ENCODE measurements at regions not wholly inside any gene's neighbourhood (a gene's known extent, or its start where the extent isn't known, plus 50 kb on each side); places are given as distances from the start of the nearest gene placed in this dataset.
A peak's percentile ranks its signal among the peaks of the same experiment; 100 is the strongest.
"Not testable (repeated sequence)": the region's sequence is repeated elsewhere in the genome, so short reads cannot be mapped to it uniquely, and the experiment has no call there.

DNA sequence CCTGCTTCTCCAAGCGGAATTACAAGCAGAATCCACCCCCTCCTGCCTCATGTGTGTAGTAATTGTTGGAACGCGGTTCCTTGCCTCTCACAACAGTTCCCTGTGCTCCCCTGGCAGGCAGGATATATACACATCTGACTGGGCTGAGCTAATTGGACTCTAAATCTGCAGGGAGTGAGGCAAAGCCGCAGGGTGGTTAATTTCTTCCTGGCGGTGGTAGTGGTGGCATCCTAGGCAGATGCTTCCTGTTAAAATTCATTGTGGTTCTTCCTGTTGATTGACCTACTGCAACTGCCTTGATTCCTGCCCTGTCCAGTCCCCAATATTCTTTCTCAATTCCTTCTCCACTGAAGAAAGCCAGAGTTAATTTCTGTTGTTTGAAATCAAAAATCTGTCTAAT is 202.9 kb upstream of the PROK2 start:
- H3K4me3 ChIP-seq (replicated peaks; ENCODE audit: low read depth, low read length) = no peak overlapping the region
- no peak for DNase-seq (ENCODE audit: low read depth)
- TF ChIP-seq, protein P1, sequence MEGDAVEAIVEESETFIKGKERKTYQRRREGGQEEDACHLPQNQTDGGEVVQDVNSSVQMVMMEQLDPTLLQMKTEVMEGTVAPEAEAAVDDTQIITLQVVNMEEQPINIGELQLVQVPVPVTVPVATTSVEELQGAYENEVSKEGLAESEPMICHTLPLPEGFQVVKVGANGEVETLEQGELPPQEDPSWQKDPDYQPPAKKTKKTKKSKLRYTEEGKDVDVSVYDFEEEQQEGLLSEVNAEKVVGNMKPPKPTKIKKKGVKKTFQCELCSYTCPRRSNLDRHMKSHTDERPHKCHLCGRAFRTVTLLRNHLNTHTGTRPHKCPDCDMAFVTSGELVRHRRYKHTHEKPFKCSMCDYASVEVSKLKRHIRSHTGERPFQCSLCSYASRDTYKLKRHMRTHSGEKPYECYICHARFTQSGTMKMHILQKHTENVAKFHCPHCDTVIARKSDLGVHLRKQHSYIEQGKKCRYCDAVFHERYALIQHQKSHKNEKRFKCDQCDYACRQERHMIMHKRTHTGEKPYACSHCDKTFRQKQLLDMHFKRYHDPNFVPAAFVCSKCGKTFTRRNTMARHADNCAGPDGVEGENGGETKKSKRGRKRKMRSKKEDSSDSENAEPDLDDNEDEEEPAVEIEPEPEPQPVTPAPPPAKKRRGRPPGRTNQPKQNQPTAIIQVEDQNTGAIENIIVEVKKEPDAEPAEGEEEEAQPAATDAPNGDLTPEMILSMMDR (IDR thresholded peaks at IDR 0.05; ENCODE audit: low read length, missing control alignments) = no peak

DNA sequence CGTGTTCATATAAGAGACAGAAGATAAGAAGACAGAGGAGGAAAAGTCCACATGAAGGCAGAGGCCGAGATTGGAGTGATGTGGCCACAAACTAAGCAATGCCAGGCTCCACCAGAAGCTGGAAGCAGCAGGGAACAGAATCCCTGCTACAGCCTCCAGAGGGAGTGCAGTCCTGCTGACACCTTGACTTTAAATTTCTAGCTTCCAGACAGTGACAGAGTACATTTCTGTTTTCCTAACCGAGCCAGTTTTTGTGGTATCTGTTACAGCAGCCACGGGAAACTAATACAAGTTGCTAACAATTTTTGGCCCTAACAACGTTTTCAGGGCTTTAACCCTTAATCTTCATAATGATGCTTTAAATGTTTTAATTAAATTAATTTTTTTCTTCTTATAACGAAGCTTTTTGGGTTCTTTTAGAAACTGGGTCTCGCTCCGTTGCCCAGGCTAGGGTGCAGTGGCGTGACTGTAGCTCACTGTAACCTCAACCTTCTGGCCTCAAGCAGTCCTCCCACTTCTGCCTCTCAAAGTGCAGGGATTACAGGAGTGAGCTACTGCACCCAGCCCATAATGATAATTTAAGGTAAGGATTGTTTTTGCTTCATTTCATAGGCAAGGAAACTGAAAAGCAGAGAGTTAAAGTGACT is 202.3 kb upstream of the PROK2 start:
- no peak overlapping the region for H3K4me3 ChIP-seq (replicated peaks; ENCODE audit: low read depth, low read length)
- peak; percentile 38 for DNase-seq (ENCODE audit: low read depth)
- TF ChIP-seq, protein P1 (IDR thresholded peaks at IDR 0.05; ENCODE audit: low read length, missing control alignments) = peak; percentile 52

DNA sequence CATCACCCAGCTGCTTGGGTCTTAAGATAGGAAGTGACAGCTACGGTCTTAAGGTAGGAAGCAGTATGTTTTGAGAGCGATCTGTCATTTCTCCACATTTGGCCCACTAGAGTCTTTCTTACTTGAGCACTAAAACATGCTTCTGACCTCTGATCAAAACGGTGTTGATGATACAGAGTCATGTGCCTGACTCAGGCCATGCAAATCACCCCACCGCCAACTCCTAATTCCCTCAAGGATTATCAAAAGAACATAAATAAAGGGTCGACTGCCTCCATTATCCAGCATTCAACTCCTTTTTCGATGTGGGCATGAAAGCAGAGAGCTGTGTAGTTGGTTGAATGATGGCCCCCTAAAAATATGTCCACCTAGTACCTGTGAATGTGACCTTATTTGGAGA is 201.7 kb upstream of the PROK2 start:
- TF ChIP-seq, protein P1 (IDR thresholded peaks at IDR 0.05; ENCODE audit: low read length, missing control alignments) = no peak
- H3K4me3 ChIP-seq (replicated peaks; ENCODE audit: low read depth, low read length) = no peak overlapping the region
- DNase-seq (ENCODE audit: low read depth) = no peak

DNA sequence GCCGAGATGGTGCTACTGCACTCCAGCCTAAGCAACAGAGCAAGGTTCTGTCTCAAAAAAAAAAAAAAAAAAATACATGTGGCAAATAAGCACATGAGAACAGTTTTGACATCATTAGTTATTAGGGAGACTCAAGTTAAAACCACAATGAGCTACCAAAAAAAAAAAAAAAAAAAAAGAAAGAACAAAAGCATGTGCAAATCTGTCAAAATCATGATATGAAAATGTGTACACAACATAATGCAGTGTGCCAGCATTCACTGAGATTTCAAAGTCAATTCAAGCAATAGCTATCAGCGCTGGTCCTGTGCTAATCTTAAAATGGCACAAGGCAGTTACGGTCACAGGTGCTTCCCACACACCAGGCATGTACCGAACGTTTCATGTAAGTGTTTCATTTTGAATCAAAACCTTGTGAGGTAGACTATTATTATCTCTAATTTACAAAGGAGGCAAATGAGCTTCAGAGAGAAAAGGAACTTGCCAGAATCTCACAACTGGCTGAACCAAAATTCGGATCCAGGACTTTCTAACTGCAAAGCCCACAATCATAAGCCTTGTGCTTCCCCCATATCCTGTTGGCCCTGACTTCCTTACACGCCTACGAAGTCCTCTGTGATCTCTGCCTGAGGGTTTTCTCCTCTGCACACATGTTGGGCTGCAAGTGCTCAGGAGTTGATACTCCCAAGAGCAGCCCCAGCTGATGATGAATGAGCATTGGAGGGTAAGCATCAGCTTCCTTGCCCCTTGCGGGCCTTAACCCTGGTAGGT is 200.1 kb upstream of the PROK2 start:
- TF ChIP-seq, protein P1 (IDR thresholded peaks at IDR 0.05; ENCODE audit: low read length, missing control alignments) = no peak
- DNase-seq (ENCODE audit: low read depth) = no peak
- H3K4me3 ChIP-seq (replicated peaks; ENCODE audit: low read depth, low read length) = no peak overlapping the region

DNA sequence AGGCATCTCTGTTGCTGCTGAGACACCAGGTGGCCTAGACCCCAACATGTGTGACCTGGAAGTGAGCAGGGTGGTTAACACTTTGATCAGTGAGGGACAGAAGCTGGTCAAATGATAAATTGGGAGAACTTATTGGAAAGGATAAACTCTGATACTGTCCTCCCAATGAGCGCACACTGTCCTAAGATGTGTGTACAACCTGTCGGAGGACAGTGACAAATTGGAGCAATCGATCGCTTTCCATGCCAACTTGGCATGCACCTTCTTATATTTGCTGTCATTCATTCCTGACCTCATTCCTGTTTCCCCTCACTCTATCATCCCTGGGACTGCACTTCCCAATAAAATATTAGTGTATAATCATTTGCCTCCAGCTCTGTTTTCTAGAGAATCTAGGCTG is 198.7 kb upstream of the PROK2 start:
- TF ChIP-seq, protein P1 (IDR thresholded peaks at IDR 0.05; ENCODE audit: low read length, missing control alignments) = no peak
- no peak overlapping the region for H3K4me3 ChIP-seq (replicated peaks; ENCODE audit: low read depth, low read length)
- DNase-seq (ENCODE audit: low read depth) = no peak

DNA sequence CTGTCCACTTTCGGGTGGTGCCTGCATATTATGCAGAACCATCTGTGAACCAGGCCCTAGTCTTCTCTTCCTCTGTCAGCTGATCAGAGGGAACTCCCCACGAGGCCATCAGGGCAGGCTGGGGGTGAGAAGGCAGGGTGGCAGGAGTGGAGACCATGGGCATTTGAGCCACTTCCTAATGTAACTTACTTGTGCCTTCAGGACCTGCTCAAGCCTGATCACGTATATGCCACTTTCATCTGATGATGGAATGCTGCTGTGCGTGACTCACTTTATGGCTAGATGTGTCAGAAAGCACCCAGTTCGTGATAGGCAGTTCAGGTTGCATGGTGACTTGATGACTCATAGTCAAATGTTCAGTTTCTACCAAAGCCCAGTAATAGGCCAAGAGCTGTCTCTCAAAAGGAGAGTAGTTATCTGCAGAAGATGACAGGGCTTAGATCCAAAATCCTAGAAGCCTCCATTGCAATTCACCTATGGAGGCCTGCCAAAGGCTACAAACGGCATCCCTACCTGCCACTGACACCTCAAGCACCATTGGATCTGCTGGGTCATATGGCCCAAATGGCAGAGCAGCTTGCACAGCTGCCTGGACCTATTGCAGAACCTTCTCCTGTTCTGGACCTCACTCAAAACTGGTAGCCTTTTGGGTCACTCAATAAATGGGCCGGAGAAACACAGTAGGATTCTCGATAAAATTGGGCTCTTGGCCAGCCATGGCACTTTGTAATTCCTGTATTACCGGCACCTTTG is 197.7 kb upstream of the PROK2 start:
- not testable (repeated sequence) for H3K4me3 ChIP-seq (replicated peaks; ENCODE audit: low read depth, low read length)
- DNase-seq (ENCODE audit: low read depth) = peak; percentile 68

DNA sequence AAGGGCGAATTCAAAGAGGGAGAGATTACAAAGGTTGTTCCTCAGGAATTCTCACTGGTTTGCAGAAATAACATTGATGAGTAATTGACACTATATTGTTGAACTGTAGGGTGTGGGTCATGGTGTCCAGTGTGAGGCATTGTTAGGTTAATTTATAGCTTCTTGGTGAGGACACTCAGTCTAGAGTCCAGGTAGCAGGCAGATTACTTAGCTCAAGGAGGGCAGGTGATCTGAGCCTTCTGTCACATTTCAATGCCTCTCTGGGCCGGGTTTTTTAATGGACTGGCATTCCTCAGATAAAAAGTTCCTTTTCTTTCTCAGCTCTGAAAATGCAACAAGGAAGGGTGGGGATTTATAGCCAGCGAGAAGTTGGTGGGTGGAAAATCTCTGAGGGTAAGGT is 194.2 kb upstream of the PROK2 start:
- no peak for DNase-seq (ENCODE audit: low read depth)
- H3K4me3 ChIP-seq (replicated peaks; ENCODE audit: low read depth, low read length) = no peak overlapping the region
- TF ChIP-seq, protein P1 (IDR thresholded peaks at IDR 0.05; ENCODE audit: low read length, missing control alignments) = no peak

Data from fibroblast of pulmonary artery (primary cell).